Nephron (organoid): ENCODE measurements at regions not wholly inside any gene's neighbourhood (a gene's known extent, or its start where the extent isn't known, plus 50 kb on each side); places are given as distances from the start of the nearest gene placed in this dataset.

Source experiments
- H3K27ac Mint-ChIP-seq, 3 experiments: 2 replicates each; pipeline ENCODE4 v1.8.0; 2020; ENCODE audit warnings: mixed read lengths in 3 of 3, mild to moderate bottlenecking in 2 of 3, moderate library complexity in 1 of 3
- H3K27me3 Mint-ChIP-seq: 2 replicates; pipeline ENCODE4 v1.8.0; 2021; ENCODE audit warnings: low read depth, mild to moderate bottlenecking, moderate library complexity, mixed read lengths
- H3K36me3 Mint-ChIP-seq: 2 replicates; pipeline ENCODE4 v1.8.0; 2020; ENCODE audit warnings: low read depth, mixed read lengths
- H3K4me1 Mint-ChIP-seq: 2 replicates; pipeline ENCODE4 v1.8.0; 2020; ENCODE audit warnings: mixed read lengths
- H3K4me3 Mint-ChIP-seq, 3 experiments: 2 replicates each; pipeline ENCODE4 v1.8.0; 2020; ENCODE audit warnings: mild to moderate bottlenecking in 3 of 3, mixed read lengths in 3 of 3, moderate library complexity in 2 of 3
- H3K9me3 Mint-ChIP-seq: 2 replicates; pipeline ENCODE4 v1.8.0; 2020; ENCODE audit warnings: mixed read lengths
- TF ChIP-seq, protein P1 (sequence below), 3 experiments: fragments of 200-600 bp; sonication (generic); IDR thresholded peaks; one replicate each; pipeline ENCODE4 v1.5.0; 2021; ENCODE audit warnings: antibody characterized with exemption in 3 of 3; ENCODE audit not compliant: unreplicated experiment in 3 of 3

DNA sequence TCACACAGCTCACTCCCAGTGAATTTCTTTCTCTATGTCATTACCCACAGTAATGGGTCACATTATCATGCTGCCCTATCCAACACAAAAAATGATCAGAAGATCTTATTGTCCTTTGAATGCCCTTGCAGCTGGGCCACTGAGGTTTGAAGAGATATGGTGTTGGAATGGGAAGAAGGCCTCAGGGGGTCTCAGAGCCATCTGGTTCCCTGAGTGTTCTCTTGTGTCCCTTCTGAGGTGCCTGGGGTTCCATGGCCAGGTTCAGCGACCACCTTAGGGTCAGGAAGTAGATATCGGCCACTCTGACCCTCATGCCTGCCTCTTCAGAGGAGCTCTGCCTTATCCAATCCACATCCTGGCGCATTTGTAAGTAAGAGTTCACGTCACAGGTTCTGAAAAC is 232.3 kb downstream of the TJP1 start:
- no peak overlapping the region for H3K27ac Mint-ChIP-seq
- H3K27me3 Mint-ChIP-seq = peaks cover 15% of the 10 kb centered on the region
- TF ChIP-seq, protein P1, sequence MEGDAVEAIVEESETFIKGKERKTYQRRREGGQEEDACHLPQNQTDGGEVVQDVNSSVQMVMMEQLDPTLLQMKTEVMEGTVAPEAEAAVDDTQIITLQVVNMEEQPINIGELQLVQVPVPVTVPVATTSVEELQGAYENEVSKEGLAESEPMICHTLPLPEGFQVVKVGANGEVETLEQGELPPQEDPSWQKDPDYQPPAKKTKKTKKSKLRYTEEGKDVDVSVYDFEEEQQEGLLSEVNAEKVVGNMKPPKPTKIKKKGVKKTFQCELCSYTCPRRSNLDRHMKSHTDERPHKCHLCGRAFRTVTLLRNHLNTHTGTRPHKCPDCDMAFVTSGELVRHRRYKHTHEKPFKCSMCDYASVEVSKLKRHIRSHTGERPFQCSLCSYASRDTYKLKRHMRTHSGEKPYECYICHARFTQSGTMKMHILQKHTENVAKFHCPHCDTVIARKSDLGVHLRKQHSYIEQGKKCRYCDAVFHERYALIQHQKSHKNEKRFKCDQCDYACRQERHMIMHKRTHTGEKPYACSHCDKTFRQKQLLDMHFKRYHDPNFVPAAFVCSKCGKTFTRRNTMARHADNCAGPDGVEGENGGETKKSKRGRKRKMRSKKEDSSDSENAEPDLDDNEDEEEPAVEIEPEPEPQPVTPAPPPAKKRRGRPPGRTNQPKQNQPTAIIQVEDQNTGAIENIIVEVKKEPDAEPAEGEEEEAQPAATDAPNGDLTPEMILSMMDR (IDR thresholded peaks at IDR 0.05; ENCODE audit: unreplicated experiment in 3 of 3) = no peak

DNA sequence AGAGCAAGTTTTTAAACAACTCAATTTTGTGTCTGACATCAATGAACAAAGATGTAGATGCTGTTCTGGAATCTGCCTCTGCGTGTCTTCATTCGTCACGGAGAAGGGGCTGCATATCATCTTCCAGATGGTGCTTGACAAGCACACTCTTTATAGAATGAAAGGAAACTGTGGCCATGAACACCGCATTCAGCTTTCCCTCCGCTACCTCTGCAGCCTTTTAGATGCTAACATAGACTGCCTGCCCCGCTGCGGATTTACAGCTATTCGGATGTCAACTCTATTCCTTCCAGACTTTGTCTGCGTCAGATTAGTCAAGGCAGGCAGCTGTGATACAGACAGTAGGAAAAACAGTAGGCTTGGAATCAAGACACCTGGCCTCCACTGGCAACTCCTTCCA is 232.9 kb downstream of the TJP1 start:
- Mint-ChIP-seq H3K4me1 (peaks cover 4% of the 10 kb centered on the region), H3K27ac (no peak overlapping the region), H3K36me3 (no peaks in the 10 kb centered on the region), H3K9me3 (no peaks in the 10 kb centered on the region), H3K4me3 (no peak overlapping the region), H3K27me3 (peaks cover 15% of the 10 kb centered on the region)
- TF ChIP-seq, protein P1 (IDR thresholded peaks at IDR 0.05; ENCODE audit: unreplicated experiment in 3 of 3) = no peak

More for the DNA sequence above, 232.3 kb downstream of the TJP1 start:
- Mint-ChIP-seq H3K36me3 (no peaks in the 10 kb centered on the region), H3K4me1 (peaks cover 4% of the 10 kb centered on the region), H3K4me3 (no peak overlapping the region), H3K9me3 (no peaks in the 10 kb centered on the region)

DNA sequence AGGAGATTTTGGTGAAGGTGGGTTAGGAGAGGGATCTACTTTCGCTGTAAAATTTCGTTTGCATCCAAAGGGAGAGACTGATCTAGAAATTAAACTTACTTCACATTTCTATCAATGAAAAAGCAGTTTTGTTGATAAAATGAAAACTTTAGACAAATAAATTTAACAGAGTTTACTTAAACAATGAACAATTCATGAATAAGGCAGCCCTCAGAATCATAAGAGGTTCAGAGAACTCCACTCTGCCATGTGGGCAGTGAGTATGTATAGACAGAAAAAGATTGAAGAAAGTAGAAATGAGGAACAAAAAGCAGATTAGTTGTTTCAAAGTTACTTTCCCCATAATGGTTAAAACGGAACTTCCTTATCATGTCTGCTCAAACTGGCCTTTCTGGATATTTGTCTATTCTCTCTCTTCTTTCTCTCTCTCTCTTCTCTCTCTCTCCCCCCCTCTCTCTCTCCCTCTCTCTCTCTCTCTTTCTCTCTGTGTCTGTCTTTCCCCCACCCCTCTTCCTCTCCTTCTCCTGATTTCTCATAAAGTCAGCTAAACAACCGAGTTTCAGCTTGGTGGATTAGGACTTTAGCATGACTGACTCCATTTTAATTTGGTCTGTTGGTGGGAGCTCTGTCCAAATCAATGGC is 248.9 kb downstream of the TJP1 start:
- H3K9me3 Mint-ChIP-seq = peaks cover 8% of the 10 kb centered on the region
- H3K27me3 Mint-ChIP-seq = peaks cover 74% of the 10 kb centered on the region
- H3K4me1 Mint-ChIP-seq = peaks cover 21% of the 10 kb centered on the region
- no peak overlapping the region for H3K4me3 Mint-ChIP-seq
- H3K27ac Mint-ChIP-seq = no peak overlapping the region
- H3K36me3 Mint-ChIP-seq = no peaks in the 10 kb centered on the region
- TF ChIP-seq, protein P1 (IDR thresholded peaks at IDR 0.05; ENCODE audit: unreplicated experiment in 3 of 3) = no peak

DNA sequence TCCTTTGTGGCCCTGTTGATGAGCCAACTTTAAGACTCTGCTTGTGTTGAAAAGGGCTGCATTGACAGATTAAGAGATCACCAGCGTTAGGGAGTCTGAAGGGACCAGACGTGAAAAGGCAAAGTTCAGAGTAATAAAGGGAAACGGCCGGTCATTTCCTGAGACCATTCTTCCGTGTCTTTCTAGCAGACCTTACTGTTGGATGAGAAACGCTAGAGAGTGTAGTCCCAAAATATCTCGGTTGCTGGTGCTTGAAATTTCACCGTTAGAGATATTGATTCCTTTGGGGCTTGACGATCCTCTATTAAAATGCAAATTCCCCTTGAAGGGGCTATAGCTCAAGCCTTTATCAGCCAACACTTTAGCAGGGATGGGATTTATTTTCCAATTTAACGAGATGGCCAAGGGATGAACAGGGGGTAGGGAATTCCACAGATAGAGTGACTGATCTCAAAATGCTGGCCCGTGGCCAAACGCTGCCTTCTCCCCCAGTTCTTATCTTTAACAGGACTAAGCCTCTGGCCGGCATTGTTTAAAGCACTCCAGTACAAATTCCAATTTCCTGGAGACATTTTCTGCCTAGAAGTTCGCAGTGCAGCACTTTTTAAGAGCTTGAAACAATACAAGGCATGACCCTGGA is 250.4 kb downstream of the TJP1 start:
- TF ChIP-seq, protein P1 (IDR thresholded peaks at IDR 0.05; ENCODE audit: unreplicated experiment in 3 of 3) = no peak
- H3K9me3 Mint-ChIP-seq = peaks cover 8% of the 10 kb centered on the region
- peaks cover 21% of the 10 kb centered on the region for H3K4me1 Mint-ChIP-seq
- H3K36me3 Mint-ChIP-seq = no peaks in the 10 kb centered on the region
- H3K27me3 Mint-ChIP-seq = peaks cover 82% of the 10 kb centered on the region
- H3K27ac Mint-ChIP-seq = no peak overlapping the region
- peak overlapping the region; percentile 75 to 85 (median 78) for H3K4me3 Mint-ChIP-seq

DNA sequence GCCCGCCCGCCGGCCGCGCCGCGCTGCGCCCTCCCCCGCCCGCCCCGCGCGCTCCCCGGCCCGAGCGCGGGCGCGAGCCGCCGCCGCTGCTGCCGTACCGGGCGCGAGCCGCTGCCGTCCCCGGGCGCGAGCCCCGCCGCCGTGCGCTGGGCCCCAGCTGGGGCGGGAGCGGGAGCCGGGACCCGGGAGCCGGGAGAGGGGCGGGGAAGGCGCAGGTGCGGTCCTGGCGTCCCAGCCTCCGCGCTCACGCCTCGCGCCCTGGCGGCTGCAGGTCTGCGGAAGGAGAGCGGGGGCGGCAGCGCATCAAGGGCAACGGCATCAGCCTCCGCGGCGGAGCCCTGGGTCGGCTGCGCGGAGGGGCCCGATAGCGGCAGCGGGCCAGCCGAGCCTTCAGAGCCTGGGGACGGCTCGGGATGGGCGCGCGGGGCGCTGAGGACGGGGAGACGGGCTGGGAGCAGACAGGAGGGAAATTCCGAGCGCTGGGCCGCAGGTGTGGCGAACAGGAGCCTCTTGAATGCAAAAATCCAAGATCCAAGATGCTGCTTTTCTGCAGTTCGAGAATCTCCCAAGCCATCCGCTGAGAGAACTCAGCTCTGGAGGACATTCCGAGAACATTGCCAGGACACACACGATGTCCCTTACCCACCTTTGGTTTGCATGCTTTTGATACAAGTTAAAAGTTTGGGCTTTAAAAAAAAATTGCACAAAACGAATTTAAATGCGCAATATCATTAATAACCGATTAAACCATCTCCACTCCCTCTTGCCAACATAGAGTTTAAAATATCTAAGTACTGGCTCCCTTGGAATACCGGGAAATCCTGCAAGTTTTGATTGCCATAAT is 251.1 kb downstream of the TJP1 start:
- H3K27me3 Mint-ChIP-seq = peaks cover 82% of the 10 kb centered on the region
- peaks cover 21% of the 10 kb centered on the region for H3K4me1 Mint-ChIP-seq
- TF ChIP-seq, protein P1 (IDR thresholded peaks at IDR 0.05; ENCODE audit: unreplicated experiment in 3 of 3) = no peak
- H3K27ac Mint-ChIP-seq = no peak overlapping the region
- no peaks in the 10 kb centered on the region for H3K36me3 Mint-ChIP-seq
- peak overlapping the region; percentile 75 to 85 (median 78) for H3K4me3 Mint-ChIP-seq
- H3K9me3 Mint-ChIP-seq = peaks cover 6% of the 10 kb centered on the region
